HG03439 (cell line): ENCODE measurements at regions not wholly inside any gene's neighbourhood (a gene's known extent, or its start where the extent isn't known, plus 50 kb on each side); places are given as distances from the start of the nearest gene placed in this dataset.

ENCODE experiments used
- ATAC-seq: cut with Tn5 transposase; IDR thresholded peaks from one replicate; pipeline ENCODE4 v1.9.1; 2021; ENCODE audit warnings: mild to moderate bottlenecking, moderate library complexity; ENCODE audit not compliant: unreplicated experiment

GRCh38 chr3:79847928-79848327, 80.1 kb upstream of the ROBO1 start:
- no peak for ATAC-seq

GRCh38 chr3:79846148-79846933, 78.5 kb upstream of the ROBO1 start:
- ATAC-seq, result no peak

- ATAC-seq, result no peak
Observed at GRCh38 chr3:79845546-79845945, 77.7 kb upstream of the ROBO1 start.

- no peak for ATAC-seq
Observed at GRCh38 chr3:79844176-79844575, 76.4 kb upstream of the ROBO1 start.

GRCh38 chr3:79843180-79843579, 75.4 kb upstream of the ROBO1 start:
- no peak for ATAC-seq

GRCh38 chr3:79835701-79836100, 67.9 kb upstream of the ROBO1 start:
- no peak for ATAC-seq

GRCh38 chr3:79824166-79824565, 56.4 kb upstream of the ROBO1 start:
- ATAC-seq, result no peak

GRCh38 chr3:79822076-79822475, 54.3 kb upstream of the ROBO1 start:
- no peak for ATAC-seq

GRCh38 chr3:79820089-79820488, 52.3 kb upstream of the ROBO1 start:
- no peak for ATAC-seq

- ATAC-seq, result no peak
Observed at GRCh38 chr3:79818015-79818414, 50.2 kb upstream of the ROBO1 start.
